Left ventricle myocardium superior (tissue), 1 donor: ENCODE measurements at regions not wholly inside any gene's neighbourhood (a gene's known extent, or its start where the extent isn't known, plus 50 kb on each side); places are given as distances from the start of the nearest gene placed in this dataset.
"Not testable (repeated sequence)": the region's sequence is repeated elsewhere in the genome, so short reads cannot be mapped to it uniquely, and the experiment has no call there.

Source experiments
- ATAC-seq: fragments of 200-7000 bp; cut with Tn5 transposase; one replicate; pipeline ENCODE4 v1.9.1; 2020; ENCODE audit warnings: mild to moderate bottlenecking, moderate library complexity
- DNase-seq: peaks from one replicate; pipeline ENCODE4 v3.0.0-alpha.2; 2020
- intact Hi-C: fragments of 100-400 bp; cut with micrococcal nuclease; formaldehyde crosslinking; loops from one replicate; pipeline ENCODE4 v1.11.0; 2022
- donor health status: DM: no; HTN: yes; CAD: no; lungs with severe emphysema.

- no peak for DNase-seq
- intact Hi-C loops: no loop called here
- no peak for ATAC-seq
These were observed 79.5 kb upstream of the SIPA1L2 start for GRCh38 chr1:232709386-232709785.

- ATAC-seq (no peak), DNase-seq (no peak)
- intact Hi-C loops: no loop called here
These were observed 82.1 kb upstream of the SIPA1L2 start for GRCh38 chr1:232711996-232712395.

GRCh38 chr1:232713785-232714184 lies 83.9 kb upstream of the SIPA1L2 start:
- ATAC-seq (no peak), DNase-seq (no peak)
- intact Hi-C loops: no loop called here

- no peak for DNase-seq
- ATAC-seq: no peak
- intact Hi-C loops: no loop called here
These were observed 85.2 kb upstream of the SIPA1L2 start for GRCh38 chr1:232715154-232715553.

- DNase-seq, intact Hi-C loops, ATAC-seq: not testable (repeated sequence)
These were observed 87.3 kb upstream of the MAP10 start for GRCh38 chr1:232717911-232718310.

GRCh38 chr1:232718928-232719927 lies 86.0 kb upstream of the MAP10 start:
- DNase-seq (no peak), ATAC-seq (no peak)
- intact Hi-C loops: no loop called here

- DNase-seq (no peak), ATAC-seq (no peak)
- intact Hi-C loops: no loop called here
These were observed 82.6 kb upstream of the MAP10 start for GRCh38 chr1:232722626-232723025.

- DNase-seq (no peak), ATAC-seq (no peak)
- intact Hi-C loops: no loop called here
These were observed 79.7 kb upstream of the MAP10 start for GRCh38 chr1:232725305-232726047.

- no peak for DNase-seq
- no peak for ATAC-seq
- intact Hi-C loops: no loop called here
These were observed 79.0 kb upstream of the MAP10 start for GRCh38 chr1:232726048-232726779.

GRCh38 chr1:232728507-232729263 lies 76.5 kb upstream of the MAP10 start:
- peak; percentile 85 for ATAC-seq
- DNase-seq: no peak
- intact Hi-C loops: no loop called here

GRCh38 chr1:232732344-232732910 lies 72.8 kb upstream of the MAP10 start:
- intact Hi-C loops: no loop called here
- ATAC-seq (no peak), DNase-seq (no peak)

GRCh38 chr1:232737917-232738316 lies 67.3 kb upstream of the MAP10 start:
- intact Hi-C loops: no loop called here
- ATAC-seq (no peak), DNase-seq (no peak)

- DNase-seq (no peak), ATAC-seq (no peak)
- intact Hi-C loops: no loop called here
These were observed 61.2 kb upstream of the MAP10 start for GRCh38 chr1:232743999-232744398.

GRCh38 chr1:232744847-232745246 lies 60.4 kb upstream of the MAP10 start:
- intact Hi-C loops: no loop called here
- no peak for ATAC-seq
- no peak for DNase-seq

- intact Hi-C loops, DNase-seq, ATAC-seq: not testable (repeated sequence)
These were observed 59.5 kb upstream of the MAP10 start for GRCh38 chr1:232745698-232746097.

GRCh38 chr1:232748910-232749368 lies 56.3 kb upstream of the MAP10 start:
- DNase-seq (no peak), ATAC-seq (no peak)
- intact Hi-C loops: no loop called here

- ATAC-seq (peak; percentile 28), DNase-seq (no peak)
- intact Hi-C loops: no loop called here
These were observed 53.6 kb upstream of the MAP10 start for GRCh38 chr1:232751393-232752140.

- ATAC-seq (no peak), DNase-seq (no peak)
- intact Hi-C loops: no loop called here
These were observed 52.9 kb upstream of the MAP10 start for GRCh38 chr1:232752365-232752764.
